ENCODE measurements at regions not wholly inside any gene's neighbourhood (a gene's known extent, or its start where the extent isn't known, plus 50 kb on each side); places are given as distances from the start of the nearest gene placed in this dataset.

DNA sequence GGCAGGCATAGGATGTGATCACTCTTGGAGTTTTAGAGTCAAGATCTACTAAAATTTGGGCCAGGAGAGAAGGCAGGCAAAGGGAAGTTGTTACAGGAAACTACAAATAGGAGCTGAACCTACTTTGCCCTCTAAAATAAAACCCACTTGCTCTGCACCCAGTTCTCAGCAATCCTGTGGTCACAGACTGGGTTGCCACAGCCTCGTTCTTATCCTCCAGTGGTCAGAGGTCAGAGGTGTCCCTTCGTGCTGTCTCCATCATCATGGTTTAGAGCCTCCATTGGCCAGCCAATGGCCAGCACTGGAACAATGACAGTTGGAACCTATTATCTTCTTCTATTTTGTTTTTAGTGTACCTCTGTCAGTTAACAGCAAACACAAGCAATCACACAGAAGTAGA is 90.7 kb upstream of the TNP1 start:
- no peak for DNase-seq (ENCODE audit: low spot score)
- Histone ChIP-seq H4K20me1 (replicated peaks; ENCODE audit: insufficient read depth) (no peaks in the 10 kb centered on the region), H3K4me2 (no peak overlapping the region), H3K4me1 (ENCODE audit: insufficient read depth) (no peaks in the 10 kb centered on the region), H3K27me3 (ENCODE audit: insufficient read depth) (no peaks in the 10 kb centered on the region), H3F3A (replicated peaks; ENCODE audit: low read depth) (no peaks in the 10 kb centered on the region), H3K9me2 (ENCODE audit: insufficient read depth) (no peaks in the 10 kb centered on the region), H3K79me2 (replicated peaks; ENCODE audit: insufficient read depth) (no peaks in the 10 kb centered on the region), H3K4me3 (no peak overlapping the region), H2AFZ (no peak overlapping the region), H3K36me3 (ENCODE audit: insufficient read depth) (no peaks in the 10 kb centered on the region), H3K27ac (ENCODE audit: low read depth) (no peak overlapping the region)
- Mint-ChIP-seq H3K9me3 (peaks cover 9% of the 10 kb centered on the region; the same call in 2 of the 3 replicates), H3K27ac (no peak overlapping the region), H3K4me1 (no peaks in the 10 kb centered on the region), H3K36me3 (ENCODE audit: low read depth) (no peaks in the 10 kb centered on the region), H3K27me3 (ENCODE audit: insufficient read depth, low read depth, poor library complexity) (peaks cover 3% of the 10 kb centered on the region), H3K4me3 (no peak overlapping the region)
- TF ChIP-seq NANOG (IDR thresholded peaks at IDR 0.05; ENCODE audit: borderline replicate concordance): no peak
- no peak for TF ChIP-seq STAT1 (IDR thresholded peaks at IDR 0.05; ENCODE audit: unreplicated experiment)
- TF ChIP-seq ZNF114 (CRISPR knock-in tag; IDR thresholded peaks at IDR 0.05): no peak
- TF ChIP-seq POLR2AphosphoS5 (IDR thresholded peaks at IDR 0.05; ENCODE audit: low read depth): no peak
- ATAC-seq: no peak

DNA sequence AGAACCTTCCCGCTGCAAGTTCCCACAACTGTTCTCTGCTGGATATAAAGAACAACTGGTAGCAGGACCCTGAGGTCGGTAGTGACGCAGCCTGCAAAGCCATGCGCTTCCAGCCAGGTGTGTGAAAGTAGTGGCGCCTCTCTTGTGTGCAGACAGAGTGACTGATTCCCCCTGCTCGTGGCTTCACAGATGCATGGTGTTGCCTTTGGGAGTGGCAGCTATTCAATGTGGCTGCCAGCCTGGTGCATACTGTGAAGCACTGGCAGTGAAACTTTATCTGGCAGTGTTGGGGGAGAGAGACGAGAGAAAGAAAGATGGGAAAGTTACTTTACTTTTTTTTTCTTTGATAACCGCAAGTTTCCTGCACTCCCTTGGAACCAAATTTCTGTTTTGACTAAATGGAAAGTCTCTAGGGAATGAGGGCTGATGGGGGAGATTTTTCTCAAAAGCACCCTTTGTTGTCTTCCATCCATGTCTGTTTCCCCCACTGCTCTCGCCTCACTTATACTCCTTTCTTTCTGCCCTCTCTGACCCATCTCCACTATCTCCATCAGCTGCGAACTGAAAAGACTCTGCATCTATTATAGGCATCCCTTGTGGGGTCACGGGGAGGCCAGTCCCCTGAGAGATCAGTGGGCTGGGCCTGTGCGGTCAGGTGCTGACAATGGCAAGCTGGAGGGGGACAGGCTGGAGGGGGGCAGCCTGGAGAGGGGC is 90.0 kb upstream of the TNP1 start:
- no peak overlapping the region for H3K4me3 Mint-ChIP-seq
- H3K27me3 Mint-ChIP-seq (ENCODE audit: insufficient read depth, low read depth, poor library complexity): peaks cover 3% of the 10 kb centered on the region
- no peak for ATAC-seq
- H3K36me3 Mint-ChIP-seq (ENCODE audit: low read depth): no peaks in the 10 kb centered on the region
- H3K4me1 ChIP-seq (ENCODE audit: insufficient read depth): no peaks in the 10 kb centered on the region
- no peak for DNase-seq (ENCODE audit: low spot score)
- H3K27ac ChIP-seq (ENCODE audit: low read depth): no peak overlapping the region
- H3K4me1 Mint-ChIP-seq: no peaks in the 10 kb centered on the region
- no peaks in the 10 kb centered on the region for H3K36me3 ChIP-seq (ENCODE audit: insufficient read depth)
- no peaks in the 10 kb centered on the region for H4K20me1 ChIP-seq (replicated peaks; ENCODE audit: insufficient read depth)
- H3F3A ChIP-seq (replicated peaks; ENCODE audit: low read depth): no peaks in the 10 kb centered on the region
- H3K9me2 ChIP-seq (ENCODE audit: insufficient read depth): no peaks in the 10 kb centered on the region
- no peak overlapping the region for H3K4me2 ChIP-seq
- H3K9me3 Mint-ChIP-seq: peaks cover 8% of the 10 kb centered on the region; the same call in 2 of the 3 replicates
- H3K79me2 ChIP-seq (replicated peaks; ENCODE audit: insufficient read depth): no peaks in the 10 kb centered on the region
- H3K27me3 ChIP-seq (ENCODE audit: insufficient read depth): no peaks in the 10 kb centered on the region
- 0 out of 2 replicates have a peak overlapping the region, but pooled peaks have one; percentile 63 for H2AFZ ChIP-seq
- no peak overlapping the region for H3K4me3 ChIP-seq
- H3K27ac Mint-ChIP-seq: no peak overlapping the region
- TF ChIP-seq ZNF114 (CRISPR knock-in tag; IDR thresholded peaks at IDR 0.05) (no peak), ZNF331 (CRISPR knock-in tag; IDR thresholded peaks at IDR 0.05; ENCODE audit: low read depth) (no peak), EZH2 (IDR thresholded peaks at IDR 0.05; ENCODE audit: low read depth, unreplicated experiment) (no peak), JUNB (IDR thresholded peaks at IDR 0.05; ENCODE audit: unreplicated experiment) (no peak), STAT1 (IDR thresholded peaks at IDR 0.05; ENCODE audit: unreplicated experiment) (no peak), CREB1 (CRISPR knock-in tag; IDR thresholded peaks at IDR 0.05; ENCODE audit: low read depth) (no peak), POLR2AphosphoS5 (IDR thresholded peaks at IDR 0.05; ENCODE audit: low read depth) (no peak), NANOG (IDR thresholded peaks at IDR 0.05; ENCODE audit: borderline replicate concordance) (no peak)
- TF ChIP-seq, protein P1, sequence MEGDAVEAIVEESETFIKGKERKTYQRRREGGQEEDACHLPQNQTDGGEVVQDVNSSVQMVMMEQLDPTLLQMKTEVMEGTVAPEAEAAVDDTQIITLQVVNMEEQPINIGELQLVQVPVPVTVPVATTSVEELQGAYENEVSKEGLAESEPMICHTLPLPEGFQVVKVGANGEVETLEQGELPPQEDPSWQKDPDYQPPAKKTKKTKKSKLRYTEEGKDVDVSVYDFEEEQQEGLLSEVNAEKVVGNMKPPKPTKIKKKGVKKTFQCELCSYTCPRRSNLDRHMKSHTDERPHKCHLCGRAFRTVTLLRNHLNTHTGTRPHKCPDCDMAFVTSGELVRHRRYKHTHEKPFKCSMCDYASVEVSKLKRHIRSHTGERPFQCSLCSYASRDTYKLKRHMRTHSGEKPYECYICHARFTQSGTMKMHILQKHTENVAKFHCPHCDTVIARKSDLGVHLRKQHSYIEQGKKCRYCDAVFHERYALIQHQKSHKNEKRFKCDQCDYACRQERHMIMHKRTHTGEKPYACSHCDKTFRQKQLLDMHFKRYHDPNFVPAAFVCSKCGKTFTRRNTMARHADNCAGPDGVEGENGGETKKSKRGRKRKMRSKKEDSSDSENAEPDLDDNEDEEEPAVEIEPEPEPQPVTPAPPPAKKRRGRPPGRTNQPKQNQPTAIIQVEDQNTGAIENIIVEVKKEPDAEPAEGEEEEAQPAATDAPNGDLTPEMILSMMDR (conservative IDR thresholded peaks at IDR 0.05; ENCODE audit: low read depth in 2 of 2): no peak
- TF ChIP-seq, protein P2, sequence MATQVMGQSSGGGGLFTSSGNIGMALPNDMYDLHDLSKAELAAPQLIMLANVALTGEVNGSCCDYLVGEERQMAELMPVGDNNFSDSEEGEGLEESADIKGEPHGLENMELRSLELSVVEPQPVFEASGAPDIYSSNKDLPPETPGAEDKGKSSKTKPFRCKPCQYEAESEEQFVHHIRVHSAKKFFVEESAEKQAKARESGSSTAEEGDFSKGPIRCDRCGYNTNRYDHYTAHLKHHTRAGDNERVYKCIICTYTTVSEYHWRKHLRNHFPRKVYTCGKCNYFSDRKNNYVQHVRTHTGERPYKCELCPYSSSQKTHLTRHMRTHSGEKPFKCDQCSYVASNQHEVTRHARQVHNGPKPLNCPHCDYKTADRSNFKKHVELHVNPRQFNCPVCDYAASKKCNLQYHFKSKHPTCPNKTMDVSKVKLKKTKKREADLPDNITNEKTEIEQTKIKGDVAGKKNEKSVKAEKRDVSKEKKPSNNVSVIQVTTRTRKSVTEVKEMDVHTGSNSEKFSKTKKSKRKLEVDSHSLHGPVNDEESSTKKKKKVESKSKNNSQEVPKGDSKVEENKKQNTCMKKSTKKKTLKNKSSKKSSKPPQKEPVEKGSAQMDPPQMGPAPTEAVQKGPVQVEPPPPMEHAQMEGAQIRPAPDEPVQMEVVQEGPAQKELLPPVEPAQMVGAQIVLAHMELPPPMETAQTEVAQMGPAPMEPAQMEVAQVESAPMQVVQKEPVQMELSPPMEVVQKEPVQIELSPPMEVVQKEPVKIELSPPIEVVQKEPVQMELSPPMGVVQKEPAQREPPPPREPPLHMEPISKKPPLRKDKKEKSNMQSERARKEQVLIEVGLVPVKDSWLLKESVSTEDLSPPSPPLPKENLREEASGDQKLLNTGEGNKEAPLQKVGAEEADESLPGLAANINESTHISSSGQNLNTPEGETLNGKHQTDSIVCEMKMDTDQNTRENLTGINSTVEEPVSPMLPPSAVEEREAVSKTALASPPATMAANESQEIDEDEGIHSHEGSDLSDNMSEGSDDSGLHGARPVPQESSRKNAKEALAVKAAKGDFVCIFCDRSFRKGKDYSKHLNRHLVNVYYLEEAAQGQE (IDR thresholded peaks at IDR 0.05; ENCODE audit: unreplicated experiment): no peak
